Hematopoietic multipotent progenitor cell treated with erythropoietin and hydrocortisone succinate and interleukin-3 and kit ligand, for 6 days (in vitro differentiated cells): ENCODE measurements at regions not wholly inside any gene's neighbourhood (a gene's known extent, or its start where the extent isn't known, plus 50 kb on each side); places are given as distances from the start of the nearest gene placed in this dataset.

Experiments used
- DNase-seq: peaks from one replicate; pipeline ENCODE4 v3.0.0-alpha.2; 2015

- no peak for DNase-seq
Observed at GRCh38 chr15:81573098-81573746, 199.2 kb upstream of the TMC3 start.

DNA sequence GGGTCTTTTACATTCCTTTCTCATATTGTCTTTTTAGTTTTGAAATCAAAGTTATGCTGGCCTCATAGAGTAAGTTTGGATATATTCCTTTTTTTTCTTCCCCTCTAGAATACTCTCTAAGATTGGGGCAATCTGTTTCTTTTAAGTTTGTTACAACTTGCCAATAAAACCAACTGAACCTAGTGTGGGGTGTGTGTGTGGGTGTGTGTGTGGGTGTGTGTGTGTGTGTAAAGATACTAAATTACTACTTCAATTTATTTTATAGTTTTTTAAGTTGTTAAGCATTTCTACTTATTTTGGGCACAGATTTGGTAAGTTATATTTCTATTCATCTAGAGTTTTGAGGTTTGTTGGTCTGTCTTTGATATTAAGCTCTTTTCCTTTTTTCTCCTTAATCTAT, 198.2 kb upstream of the TMC3 start:
- DNase-seq, result no peak

DNA sequence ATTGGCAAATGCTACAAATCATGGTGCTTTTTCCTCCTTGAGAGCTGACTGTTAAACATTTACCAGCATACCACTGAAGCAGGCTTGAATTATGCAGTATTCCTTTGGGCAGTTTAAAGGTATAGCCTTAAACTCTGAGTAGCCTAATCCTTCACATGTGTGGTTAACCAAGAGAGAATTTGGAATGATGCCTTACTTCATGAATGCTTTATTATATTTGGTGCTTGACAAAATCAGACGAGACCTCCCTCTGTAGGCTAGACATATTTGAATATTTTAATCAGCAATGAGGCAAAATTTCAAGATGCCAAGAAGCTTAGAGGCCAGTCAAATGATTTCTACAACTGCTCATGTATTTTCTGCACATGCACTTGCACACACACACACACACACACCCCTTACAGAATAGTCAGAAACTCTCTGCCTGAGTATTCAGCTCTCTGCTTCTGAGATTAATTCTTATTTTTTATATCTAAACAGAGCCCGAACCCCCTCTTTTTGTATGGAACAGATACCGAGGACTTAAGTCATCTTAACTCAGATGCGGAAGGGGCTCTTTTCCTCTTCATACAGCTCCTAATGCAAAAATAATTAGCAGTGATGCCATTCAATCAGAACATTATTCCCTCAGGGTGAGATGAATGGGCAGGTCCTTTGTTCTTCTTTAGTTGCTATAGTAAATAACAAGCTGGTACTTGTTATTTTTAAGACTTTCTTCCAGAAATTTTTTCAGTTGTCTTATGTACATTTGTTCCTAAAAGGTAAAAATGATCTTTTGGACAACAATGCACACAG, 195.5 kb upstream of the TMC3 start:
- no peak for DNase-seq

GRCh38 chr15:81567924-81568323, 193.9 kb upstream of the TMC3 start:
- no peak for DNase-seq

- DNase-seq, result no peak
Observed at GRCh38 chr15:81562986-81563385, 189.0 kb upstream of the TMC3 start.

DNA sequence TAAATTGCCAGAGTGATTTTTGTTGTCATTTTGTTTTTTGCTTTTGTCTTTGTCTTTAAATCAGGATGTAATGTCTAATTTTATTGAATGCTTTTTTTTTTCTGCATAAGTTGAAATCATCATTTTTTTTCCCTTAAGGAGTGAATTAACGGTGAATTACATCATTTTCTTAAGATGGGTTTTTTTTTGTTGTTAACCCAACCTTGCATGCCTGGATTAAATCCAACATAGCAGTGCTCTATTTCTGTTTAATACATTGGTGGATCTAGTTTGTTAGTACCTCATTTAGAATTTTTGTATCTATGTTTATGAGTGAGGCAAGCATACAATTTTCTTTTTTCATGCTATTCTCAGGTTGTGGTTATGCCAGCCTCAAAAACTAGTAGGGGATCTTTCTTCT, 186.4 kb upstream of the TMC3 start:
- DNase-seq, result no peak

- DNase-seq, result no peak
Observed at GRCh38 chr15:81558056-81558455, 184.0 kb upstream of the TMC3 start.

- DNase-seq, result no peak
Observed at GRCh38 chr15:81555346-81555745, 181.3 kb upstream of the TMC3 start.

DNA sequence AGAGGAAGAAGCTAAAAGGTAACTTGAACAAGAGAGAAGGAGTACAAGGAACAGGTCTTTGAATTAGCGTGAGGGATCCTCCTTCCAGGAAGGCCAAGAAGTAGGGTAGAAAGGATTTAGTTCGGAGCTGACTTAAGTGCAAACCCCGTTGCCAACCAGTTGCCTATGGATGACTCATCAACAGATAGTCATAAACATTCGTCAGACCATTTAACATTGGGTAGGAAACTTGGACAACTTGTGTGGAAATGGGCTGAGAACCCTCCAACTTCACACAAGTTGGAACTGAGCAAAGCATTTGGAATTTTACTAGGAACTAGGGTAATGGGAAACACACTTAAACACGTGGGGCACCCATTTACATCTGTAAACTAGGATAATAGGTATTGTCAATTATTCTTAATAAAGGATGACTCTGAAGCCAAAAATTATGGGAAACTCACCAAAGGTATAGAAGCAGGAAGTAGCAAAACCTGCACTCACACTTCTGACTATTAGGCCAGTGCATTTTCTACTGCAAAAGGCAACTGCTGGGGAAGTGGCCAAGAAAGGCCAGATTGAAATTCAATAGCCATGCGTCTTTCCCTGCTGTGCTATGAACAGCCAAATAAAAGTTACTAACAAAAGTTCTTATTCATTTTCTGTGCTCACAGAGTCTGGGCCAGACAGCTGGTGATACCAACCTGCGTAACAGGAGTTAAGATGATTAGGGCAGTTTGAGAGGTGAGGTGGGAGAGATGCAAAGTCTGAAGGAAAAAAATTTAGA, 174.5 kb upstream of the TMC3 start:
- DNase-seq, result no peak

DNA sequence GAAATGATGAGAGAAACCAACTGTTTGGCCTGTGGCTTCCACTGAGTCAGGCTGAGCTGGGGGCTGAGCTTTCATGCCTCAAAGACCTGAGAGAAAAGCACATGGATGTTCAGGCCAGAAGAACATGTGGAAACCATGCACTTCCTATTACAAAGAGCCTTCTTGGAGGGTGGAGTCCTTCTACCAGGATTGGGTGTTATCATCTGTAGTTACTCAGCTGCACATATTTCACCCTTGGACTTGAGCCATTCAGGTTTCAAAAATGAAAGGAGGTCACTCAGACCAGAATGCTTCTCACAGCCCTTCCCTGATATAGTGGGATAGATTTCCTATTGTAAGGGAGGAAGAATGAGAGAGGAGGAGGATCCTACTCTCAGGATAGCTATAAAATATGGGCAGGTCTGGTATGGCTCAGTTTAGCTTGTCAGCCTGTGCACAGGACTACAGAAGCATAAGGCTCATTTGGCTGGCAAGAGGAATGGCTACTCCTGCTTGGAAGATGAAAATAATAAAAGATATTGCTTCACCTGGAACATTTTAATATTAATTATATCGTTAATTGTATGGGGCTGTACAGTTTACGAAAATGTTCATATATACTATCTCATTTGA, 173.6 kb upstream of the TMC3 start:
- peak; percentile 3 for DNase-seq

DNA sequence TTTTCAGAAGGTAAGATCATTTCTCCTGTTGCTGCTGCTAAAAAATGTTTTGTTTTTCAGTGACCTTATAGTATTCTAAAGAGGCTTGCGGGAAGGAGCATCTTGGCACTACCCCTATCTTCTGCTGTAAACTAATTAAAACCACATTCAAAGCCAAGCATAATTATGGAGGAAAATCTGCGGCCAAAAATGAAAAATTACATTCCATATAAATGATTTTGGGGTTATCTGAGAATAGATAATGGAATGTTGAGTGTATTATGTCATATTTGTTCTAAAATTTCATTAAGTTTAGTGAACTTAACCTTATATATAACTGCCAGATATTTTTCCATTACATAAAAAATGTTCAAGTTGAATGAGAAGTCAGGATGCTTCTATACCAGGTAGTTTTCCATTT, 170.4 kb upstream of the TMC3 start:
- no peak for DNase-seq

- DNase-seq, result no peak
Observed at GRCh38 chr15:81540909-81541308, 166.9 kb upstream of the TMC3 start.

- no peak for DNase-seq
Observed at GRCh38 chr15:81536356-81536755, 162.3 kb upstream of the TMC3 start.

DNA sequence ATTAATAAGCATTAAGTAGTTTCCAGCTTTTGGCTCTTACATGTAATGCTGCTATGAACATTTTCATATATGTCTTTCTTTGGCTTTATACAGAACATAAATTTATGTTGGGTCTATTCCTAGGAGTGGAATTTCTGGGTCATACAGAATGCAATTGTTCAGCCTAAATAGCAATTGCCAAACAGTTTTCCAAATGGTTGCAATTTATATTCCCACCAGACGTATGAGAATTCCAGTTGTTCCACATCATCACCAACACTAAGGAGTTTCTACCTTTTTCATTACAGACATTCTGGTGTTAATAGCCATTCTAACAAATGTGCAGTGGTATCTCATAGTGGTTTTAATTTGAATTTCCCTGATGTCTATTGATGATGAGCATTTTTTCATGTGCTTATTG, 160.1 kb upstream of the TMC3 start:
- no peak for DNase-seq

GRCh38 chr15:81532001-81532400, 158.0 kb upstream of the TMC3 start:
- DNase-seq, result no peak

- no peak for DNase-seq
Observed at GRCh38 chr15:81531109-81531592, 157.1 kb upstream of the TMC3 start.

DNA sequence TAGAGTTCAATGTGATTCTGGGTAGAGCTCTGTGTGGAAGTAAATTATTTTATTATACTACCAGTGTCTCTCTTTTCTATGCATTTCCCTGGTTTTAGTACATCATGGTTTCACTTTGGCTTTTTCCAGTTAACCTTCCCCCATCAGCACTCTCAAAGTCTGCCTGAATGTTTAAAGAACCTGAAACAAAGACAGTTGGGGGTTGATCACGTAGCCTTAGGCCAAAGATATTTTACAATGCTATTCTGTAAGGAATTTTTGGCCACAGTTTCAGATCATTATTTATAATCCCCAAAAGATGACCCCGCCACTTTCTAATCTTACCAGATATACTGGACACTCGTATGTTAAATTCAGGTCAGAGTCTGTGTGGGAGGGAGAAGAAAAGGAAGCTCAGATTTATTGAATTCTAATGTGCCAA, 156.3 kb upstream of the TMC3 start:
- DNase-seq, result no peak

DNA sequence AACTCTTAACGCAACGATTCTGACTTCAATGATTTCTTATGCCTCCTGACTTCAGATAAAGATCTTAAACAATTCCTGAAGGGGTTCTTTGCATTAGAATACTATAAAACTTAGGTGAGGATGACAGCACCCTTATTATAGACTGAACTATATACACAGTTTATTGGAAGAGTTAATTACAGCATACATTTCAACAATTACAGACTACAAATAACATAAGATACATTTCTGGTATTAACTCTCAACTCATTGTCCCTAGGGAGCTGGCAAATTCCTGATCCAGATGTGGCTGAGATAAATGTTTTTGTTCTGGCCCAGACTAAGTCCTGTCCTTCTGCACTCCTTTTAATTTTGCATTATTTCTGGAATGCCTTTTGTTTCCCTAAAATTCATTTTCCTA, 155.5 kb upstream of the TMC3 start:
- no peak for DNase-seq

DNA sequence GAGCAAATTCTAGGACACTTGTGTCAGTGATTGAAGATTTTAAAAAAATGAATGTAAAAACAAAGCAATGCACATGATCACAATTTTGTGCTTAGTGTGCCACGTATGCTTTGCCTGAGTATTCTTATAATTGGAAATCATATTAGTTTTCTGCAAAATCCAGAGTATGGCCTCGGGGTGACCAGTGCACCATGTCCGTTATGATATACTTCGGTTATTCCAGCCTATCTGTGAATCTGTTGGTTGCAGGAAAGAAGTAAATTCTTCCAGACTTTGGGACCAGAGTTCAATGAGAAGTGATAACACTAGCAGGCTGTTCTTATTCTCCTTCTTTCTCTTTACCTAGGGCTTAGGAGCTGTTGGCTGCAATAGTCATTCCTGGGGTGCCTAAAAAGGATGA, 152.0 kb upstream of the TMC3 start:
- DNase-seq, result no peak

GRCh38 chr15:81524496-81524895, 150.5 kb upstream of the TMC3 start:
- no peak for DNase-seq

- no peak for DNase-seq
Observed at GRCh38 chr15:81523867-81524266, 149.9 kb upstream of the TMC3 start.

DNA sequence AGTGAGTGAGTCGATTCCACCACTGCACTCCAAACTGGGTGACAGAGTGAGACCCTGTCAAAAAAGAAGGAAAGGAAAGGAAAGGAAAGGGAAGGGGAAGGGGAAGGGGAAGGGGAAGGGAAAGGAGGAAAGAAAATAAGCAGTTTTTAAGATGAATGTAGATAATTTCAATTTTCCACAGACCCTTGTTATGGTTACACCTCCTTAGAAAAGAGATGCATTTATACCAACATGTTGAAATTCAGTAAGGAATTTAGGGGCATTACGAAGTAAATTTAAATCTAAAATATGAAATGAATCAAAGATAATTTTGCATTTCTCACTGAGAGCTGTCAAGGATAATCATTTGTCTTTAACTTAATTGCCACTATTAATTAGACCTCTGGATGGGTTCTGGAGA, 146.5 kb upstream of the TMC3 start:
- DNase-seq, result no peak

GRCh38 chr15:81516461-81516860, 142.4 kb upstream of the TMC3 start:
- DNase-seq, result no peak
